ENCODE measurements at regions not wholly inside any gene's neighbourhood (a gene's known extent, or its start where the extent isn't known, plus 50 kb on each side); places are given as distances from the start of the nearest gene placed in this dataset.

DNA sequence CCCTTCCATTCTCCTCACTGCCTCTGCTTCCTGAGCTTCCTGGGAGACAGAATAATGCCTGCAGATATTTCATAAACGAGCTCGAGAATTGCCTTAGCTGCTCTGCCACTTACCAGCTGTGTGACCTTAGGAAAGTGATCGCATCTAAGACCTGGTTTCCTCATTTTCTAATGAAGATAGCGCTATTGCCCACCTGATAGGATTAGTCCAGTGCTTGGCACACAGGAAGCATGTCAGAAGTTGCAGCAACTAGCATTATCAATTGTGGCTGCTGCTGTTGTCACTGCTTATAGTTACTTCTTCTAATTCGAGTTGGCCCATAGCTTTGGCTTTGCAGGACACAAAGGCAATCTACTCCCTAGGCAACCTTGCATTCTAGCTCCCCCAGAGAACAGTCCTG is 305.5 kb upstream of the SGK1 start:
- Histone ChIP-seq H3K4me3 (ENCODE audit: low read depth, low read length) (no peak overlapping the region), H3K36me3 (ENCODE audit: control insufficient read depth, insufficient read depth, low read length) (no peaks in the 10 kb centered on the region), H3K27me3 (ENCODE audit: control insufficient read depth, insufficient read depth, low read length) (no peaks in the 10 kb centered on the region)
- no peak for DNase-seq (ENCODE audit: low read depth)
- TF ChIP-seq CTCF (IDR thresholded peaks at IDR 0.05; ENCODE audit: insufficient read depth, low read length, poor library complexity, severe bottlenecking): no peak

GRCh38 chr6:134622382-134623173 is 304.7 kb upstream of the SGK1 start:
- TF ChIP-seq CTCF (IDR thresholded peaks at IDR 0.05; ENCODE audit: insufficient read depth, low read length, poor library complexity, severe bottlenecking): no peak
- Histone ChIP-seq H3K36me3 (ENCODE audit: control insufficient read depth, insufficient read depth, low read length) (no peaks in the 10 kb centered on the region), H3K4me3 (ENCODE audit: low read depth, low read length) (no peak overlapping the region), H3K27me3 (ENCODE audit: control insufficient read depth, insufficient read depth, low read length) (no peaks in the 10 kb centered on the region)
- no peak for DNase-seq (ENCODE audit: low read depth)

- TF ChIP-seq CTCF (IDR thresholded peaks at IDR 0.05; ENCODE audit: insufficient read depth, low read length, poor library complexity, severe bottlenecking): no peak
- Histone ChIP-seq H3K27me3 (ENCODE audit: control insufficient read depth, insufficient read depth, low read length) (no peaks in the 10 kb centered on the region), H3K36me3 (ENCODE audit: control insufficient read depth, insufficient read depth, low read length) (no peaks in the 10 kb centered on the region), H3K4me3 (ENCODE audit: low read depth, low read length) (no peak overlapping the region)
- no peak for DNase-seq (ENCODE audit: low read depth)
Observed at GRCh38 chr6:134621858-134622257, 303.9 kb upstream of the SGK1 start.

DNA sequence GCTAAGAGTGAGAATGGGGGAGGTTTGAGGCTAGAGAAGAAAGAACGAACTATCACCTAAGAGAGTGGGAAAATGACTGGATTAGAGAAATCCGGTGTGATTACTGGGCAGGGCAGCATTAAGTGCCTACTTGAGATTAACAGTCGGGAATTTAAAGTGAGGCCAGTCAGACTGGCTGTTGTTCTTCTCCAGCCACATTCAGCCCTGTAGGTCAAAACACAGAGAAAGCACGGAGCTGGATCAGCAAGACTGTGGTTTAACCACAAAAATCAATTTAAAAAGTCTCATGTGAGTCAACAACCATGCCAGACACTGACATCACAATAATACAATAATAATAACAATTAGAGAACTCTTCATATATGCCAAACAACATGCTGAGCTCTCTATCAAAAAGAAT is 301.9 kb upstream of the SGK1 start:
- no peak for TF ChIP-seq CTCF (IDR thresholded peaks at IDR 0.05; ENCODE audit: insufficient read depth, low read length, poor library complexity, severe bottlenecking)
- H3K4me3 ChIP-seq (ENCODE audit: low read depth, low read length): no peak overlapping the region
- no peaks in the 10 kb centered on the region for H3K36me3 ChIP-seq (ENCODE audit: control insufficient read depth, insufficient read depth, low read length)
- no peaks in the 10 kb centered on the region for H3K27me3 ChIP-seq (ENCODE audit: control insufficient read depth, insufficient read depth, low read length)
- DNase-seq (ENCODE audit: low read depth): peak; percentile 31

GRCh38 chr6:134619077-134619476 is 301.2 kb upstream of the SGK1 start:
- TF ChIP-seq CTCF (IDR thresholded peaks at IDR 0.05; ENCODE audit: insufficient read depth, low read length, poor library complexity, severe bottlenecking): no peak
- no peak for DNase-seq (ENCODE audit: low read depth)
- Histone ChIP-seq H3K4me3 (ENCODE audit: low read depth, low read length) (no peak overlapping the region), H3K36me3 (ENCODE audit: control insufficient read depth, insufficient read depth, low read length) (no peaks in the 10 kb centered on the region), H3K27me3 (ENCODE audit: control insufficient read depth, insufficient read depth, low read length) (no peaks in the 10 kb centered on the region)
